Spinal cord (tissue), 9 donors: ENCODE measurements at regions not wholly inside any gene's neighbourhood (a gene's known extent, or its start where the extent isn't known, plus 50 kb on each side); places are given as distances from the start of the nearest gene placed in this dataset.

Source experiments
- DNase-seq, 6 donors: peaks; one replicate each; pipeline versions ENCODE4 v3.0.0 to v3.0.0-alpha.2; 2013 to 2015; ENCODE audit warnings: low spot score in 6 of 6, low read depth in 4 of 6
- H3K27ac ChIP-seq: one replicate; pipeline ENCODE4 v1.5.1; 2013; ENCODE audit warnings: low read depth, low read length, control low read depth
- H3K27me3 ChIP-seq: one replicate; pipeline ENCODE4 v1.6.1; 2013; ENCODE audit warnings: low read length; ENCODE audit not compliant: control insufficient read depth, insufficient read depth
- H3K36me3 ChIP-seq: one replicate; pipeline ENCODE4 v1.6.1; 2013; ENCODE audit warnings: low read length; ENCODE audit not compliant: control insufficient read depth, insufficient read depth
- H3K4me1 ChIP-seq: one replicate; pipeline ENCODE4 v1.6.1; 2013; ENCODE audit warnings: low read length; ENCODE audit not compliant: control insufficient read depth, insufficient read depth
- H3K4me3 ChIP-seq: one replicate; pipeline ENCODE4 v1.5.1; 2013; ENCODE audit warnings: low read depth, low read length, control low read depth
- H3K9me3 ChIP-seq: one replicate; pipeline ENCODE4 v1.6.1; 2013; ENCODE audit warnings: low read length; ENCODE audit not compliant: control insufficient read depth, insufficient read depth
- WGBS: methylation state at CpG from one replicate; pipeline ENCODE4 v1.1.5; 2013; ENCODE audit warnings: missing lambda C conversion rate; ENCODE audit not compliant: insufficient coverage; 5-methylcytosine and 5-hydroxymethylcytosine counted together
- donor health status: healthy.

- WGBS: no CpG with 5 or more reads among the region's 3 CpGs
- no peaks in the 10 kb centered on the region for H3K27me3 ChIP-seq
- H3K9me3 ChIP-seq: no peaks in the 10 kb centered on the region
- peak overlapping the region; percentile 98 for H3K27ac ChIP-seq
- DNase-seq: no peak
- H3K36me3 ChIP-seq: no peaks in the 10 kb centered on the region
- H3K4me3 ChIP-seq: peak overlapping the region; percentile 32
- H3K4me1 ChIP-seq: peaks cover 27% of the 10 kb centered on the region
These were observed 68.8 kb upstream of the CHD2 start for GRCh38 chr15:92831336-92831654.

GRCh38 chr15:92831655-92832328 lies 68.3 kb upstream of the CHD2 start:
- Histone ChIP-seq H3K36me3 (no peaks in the 10 kb centered on the region), H3K4me3 (peak overlapping the region; percentile 32), H3K9me3 (no peaks in the 10 kb centered on the region), H3K4me1 (peaks cover 27% of the 10 kb centered on the region), H3K27ac (peak overlapping the region; percentile 98), H3K27me3 (no peaks in the 10 kb centered on the region)
- 0% methylated on average over 9 of the region's 10 CpGs for WGBS
- peak in 4 of 6 donors; percentile 90 to 98 (median 95) for DNase-seq

GRCh38 chr15:92833106-92833433 lies 67.1 kb upstream of the CHD2 start:
- peaks cover 27% of the 10 kb centered on the region for H3K4me1 ChIP-seq
- WGBS: 89% methylated on average over 2 of the region's 4 CpGs
- H3K27me3 ChIP-seq: no peaks in the 10 kb centered on the region
- DNase-seq: no peak
- H3K4me3 ChIP-seq: no peak overlapping the region
- H3K27ac ChIP-seq: peak overlapping the region; percentile 98
- no peaks in the 10 kb centered on the region for H3K9me3 ChIP-seq
- H3K36me3 ChIP-seq: no peaks in the 10 kb centered on the region

GRCh38 chr15:92833493-92834271 lies 66.4 kb upstream of the CHD2 start:
- no peak for DNase-seq
- WGBS: 67% methylated on average over 3 of the region's 5 CpGs
- H3K9me3 ChIP-seq: no peaks in the 10 kb centered on the region
- no peak overlapping the region for H3K4me3 ChIP-seq
- H3K4me1 ChIP-seq: peaks cover 27% of the 10 kb centered on the region
- H3K36me3 ChIP-seq: no peaks in the 10 kb centered on the region
- no peaks in the 10 kb centered on the region for H3K27me3 ChIP-seq
- peak overlapping the region; percentile 98 for H3K27ac ChIP-seq

DNA sequence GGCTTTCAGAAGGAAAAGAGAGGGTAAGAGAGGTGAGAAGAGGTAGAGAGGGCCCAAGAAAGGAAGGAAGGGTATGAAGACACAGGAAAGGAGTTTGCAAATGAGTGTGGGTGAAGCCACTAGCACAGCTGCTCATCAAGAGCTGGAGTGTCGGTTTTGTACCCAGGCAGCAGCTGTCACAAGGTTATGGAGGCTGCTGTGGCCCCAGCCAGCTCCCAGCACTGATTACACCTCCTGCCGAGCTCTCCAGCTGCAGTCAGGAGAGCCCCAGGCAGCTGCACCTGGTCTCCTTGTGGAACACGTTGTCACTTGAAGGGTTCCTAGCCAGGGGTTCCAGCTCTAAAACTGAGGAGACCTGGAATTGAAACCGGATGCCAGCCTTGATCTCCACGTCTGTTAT lies 60.4 kb upstream of the CHD2 start:
- DNase-seq: peak in 1 of 6 donors; percentile 36
- H3K4me3 ChIP-seq: no peak overlapping the region
- no peaks in the 10 kb centered on the region for H3K27me3 ChIP-seq
- WGBS: 27% methylated on average over 3 of the region's 5 CpGs
- H3K27ac ChIP-seq: no peak overlapping the region
- no peaks in the 10 kb centered on the region for H3K36me3 ChIP-seq
- H3K4me1 ChIP-seq: peaks cover 4% of the 10 kb centered on the region
- H3K9me3 ChIP-seq: no peaks in the 10 kb centered on the region

DNA sequence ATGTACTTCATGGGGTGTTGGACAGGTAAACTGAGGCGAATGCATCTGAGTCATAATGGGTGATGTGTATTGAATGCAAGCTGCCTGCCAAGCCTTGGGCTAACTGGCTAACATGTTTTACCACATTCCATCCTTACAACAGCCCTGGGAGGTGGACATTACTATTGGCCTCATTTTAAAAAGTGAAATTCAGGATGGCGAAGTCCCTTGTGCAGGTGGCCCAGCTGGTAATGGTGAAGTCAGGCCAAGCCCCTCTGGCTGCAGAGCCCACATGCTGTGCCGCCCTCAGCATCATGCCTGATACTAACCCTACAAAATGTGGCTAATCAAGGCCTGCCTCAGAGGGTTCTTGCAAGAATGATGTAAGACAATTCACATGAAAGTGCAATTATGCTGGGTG lies 60.0 kb upstream of the CHD2 start:
- H3K4me3 ChIP-seq: no peak overlapping the region
- H3K27ac ChIP-seq: no peak overlapping the region
- peaks cover 4% of the 10 kb centered on the region for H3K4me1 ChIP-seq
- WGBS: 80% methylated on average over 1 of the region's 3 CpGs
- no peaks in the 10 kb centered on the region for H3K36me3 ChIP-seq
- no peaks in the 10 kb centered on the region for H3K9me3 ChIP-seq
- no peak for DNase-seq
- no peaks in the 10 kb centered on the region for H3K27me3 ChIP-seq

GRCh38 chr15:92843326-92843725 lies 56.8 kb upstream of the CHD2 start:
- H3K4me1 ChIP-seq: peaks cover 4% of the 10 kb centered on the region
- 85% methylated on average over 6 of the region's 8 CpGs for WGBS
- no peak overlapping the region for H3K4me3 ChIP-seq
- no peaks in the 10 kb centered on the region for H3K9me3 ChIP-seq
- H3K27me3 ChIP-seq: no peaks in the 10 kb centered on the region
- no peak for DNase-seq
- no peaks in the 10 kb centered on the region for H3K36me3 ChIP-seq
- H3K27ac ChIP-seq: no peak overlapping the region

DNA sequence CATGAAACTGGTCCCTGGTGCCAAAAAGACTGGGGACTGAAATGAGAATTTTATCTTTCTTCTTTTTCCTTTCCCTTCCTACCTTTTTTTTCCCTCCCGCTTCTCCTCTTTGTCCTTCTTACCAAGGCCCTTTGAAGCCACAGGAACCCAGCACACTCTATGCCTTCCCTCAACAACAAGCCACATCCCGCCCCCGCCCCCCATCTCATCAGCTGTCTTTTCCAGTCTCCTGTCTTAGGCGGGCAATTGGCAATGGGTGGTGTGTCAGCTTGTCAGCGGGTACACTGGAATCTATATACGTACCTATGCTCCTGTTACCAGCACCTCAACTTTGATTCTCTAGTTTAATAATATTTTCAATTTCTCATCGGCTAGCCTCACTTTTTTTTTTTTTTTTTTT lies 56.3 kb upstream of the CHD2 start:
- Histone ChIP-seq H3K27ac (no peak overlapping the region), H3K36me3 (no peaks in the 10 kb centered on the region), H3K4me3 (no peak overlapping the region), H3K9me3 (no peaks in the 10 kb centered on the region), H3K4me1 (peaks cover 4% of the 10 kb centered on the region), H3K27me3 (no peaks in the 10 kb centered on the region)
- no peak for DNase-seq
- 71% methylated on average over 1 of the region's 7 CpGs for WGBS

DNA sequence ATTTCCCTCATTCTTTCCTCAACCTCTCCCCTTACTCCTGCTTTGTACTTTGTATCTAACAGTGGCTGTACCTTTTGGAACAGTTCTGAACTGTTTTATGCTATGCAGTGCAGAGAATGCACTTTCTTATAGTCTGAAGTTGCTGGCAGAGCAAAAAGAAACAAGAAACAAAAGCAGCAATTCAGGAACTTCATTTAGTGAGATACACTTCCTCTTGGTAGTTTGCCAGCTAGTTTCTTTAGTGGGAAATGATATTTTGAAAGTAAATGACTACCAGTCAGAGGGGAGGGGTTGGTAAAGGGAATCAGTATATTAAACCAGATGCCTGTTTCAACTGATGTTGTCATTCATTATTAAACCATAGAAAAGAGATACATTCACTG lies 55.0 kb upstream of the CHD2 start:
- no peaks in the 10 kb centered on the region for H3K36me3 ChIP-seq
- no peaks in the 10 kb centered on the region for H3K4me1 ChIP-seq
- peak overlapping the region; percentile 88 for H3K27ac ChIP-seq
- peak in 2 of 6 donors; percentile 60 to 72 for DNase-seq
- H3K9me3 ChIP-seq: no peaks in the 10 kb centered on the region
- no peak overlapping the region for H3K4me3 ChIP-seq
- no peaks in the 10 kb centered on the region for H3K27me3 ChIP-seq

GRCh38 chr15:92846741-92847140 lies 53.4 kb upstream of the CHD2 start:
- DNase-seq: no peak
- H3K27ac ChIP-seq: no peak overlapping the region
- no peaks in the 10 kb centered on the region for H3K36me3 ChIP-seq
- H3K4me3 ChIP-seq: no peak overlapping the region
- H3K4me1 ChIP-seq: no peaks in the 10 kb centered on the region
- no CpG with 5 or more reads among the region's 1 CpG for WGBS
- no peaks in the 10 kb centered on the region for H3K27me3 ChIP-seq
- H3K9me3 ChIP-seq: no peaks in the 10 kb centered on the region
